NCI-H2196 (cell line): ENCODE measurements at regions not wholly inside any gene's neighbourhood (a gene's known extent, or its start where the extent isn't known, plus 50 kb on each side); places are given as distances from the start of the nearest gene placed in this dataset.
"Not testable (repeated sequence)": the region's sequence is repeated elsewhere in the genome, so short reads cannot be mapped to it uniquely, and the experiment has no call there.

Source experiments
- DNase-seq: peaks from one replicate; lab custom pipeline; 2025; ENCODE audit not compliant: unreplicated experiment; lab: John Stamatoyannopoulos, UW

DNA sequence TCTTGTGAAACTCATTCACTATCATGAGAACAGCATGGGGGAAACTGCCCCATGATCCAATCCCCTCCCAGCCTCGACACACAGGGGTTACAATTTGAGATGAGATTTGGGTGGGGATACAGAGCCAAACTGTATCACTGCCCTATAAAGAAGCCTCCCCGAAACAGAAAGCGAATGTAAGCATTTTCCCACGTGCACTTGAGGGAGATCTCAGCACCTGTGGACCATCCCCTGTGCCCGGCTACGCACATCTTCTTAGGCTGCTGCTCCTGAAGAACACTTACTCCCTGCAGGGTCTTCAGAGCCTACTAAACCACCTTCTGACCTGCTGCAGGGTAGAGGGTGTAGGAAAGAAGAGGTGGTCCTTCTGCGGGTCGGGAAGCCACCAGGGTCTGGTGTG lies 410.2 kb upstream of the IRX2 start:
- DNase-seq, result no peak

DNA sequence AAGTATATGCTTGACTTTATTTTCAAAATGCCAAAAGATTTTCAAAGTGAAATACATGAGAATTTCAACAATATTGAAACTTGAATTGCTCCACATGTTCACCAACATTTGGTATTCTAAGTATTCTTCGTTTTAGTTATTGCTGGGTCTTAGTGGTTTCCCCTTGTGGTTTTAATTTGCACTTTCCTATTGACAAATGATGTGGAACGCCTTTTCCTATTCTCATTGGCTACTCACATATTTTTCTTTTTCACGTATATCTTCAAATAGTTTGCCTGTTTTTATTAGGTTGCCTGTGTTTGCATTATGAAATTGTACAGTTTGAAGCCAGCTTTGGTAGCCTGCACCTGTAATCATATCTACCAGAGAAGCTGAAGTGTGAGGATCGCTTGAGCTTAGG lies 405.7 kb upstream of the IRX2 start:
- DNase-seq, result no peak

DNA sequence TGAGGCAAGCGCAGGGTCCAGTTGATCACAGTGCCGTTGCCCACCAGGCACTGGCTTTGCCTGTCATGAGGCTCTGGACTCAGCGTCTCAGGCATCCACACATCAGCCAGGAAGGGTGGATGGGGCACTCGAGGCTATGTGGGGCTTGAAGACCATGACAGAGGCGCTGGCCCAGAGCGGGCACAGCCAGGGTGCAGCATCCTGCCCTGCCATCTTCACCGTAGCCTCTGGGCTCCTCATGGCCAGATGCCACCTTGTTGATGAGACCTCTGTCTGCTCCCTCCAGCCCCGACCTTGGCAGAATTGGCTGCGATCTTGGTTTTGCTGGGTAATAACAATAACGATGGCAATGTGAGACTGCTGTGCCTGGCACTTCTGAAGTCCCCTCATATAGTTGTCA lies 404.2 kb upstream of the IRX2 start:
- no peak for DNase-seq

DNA sequence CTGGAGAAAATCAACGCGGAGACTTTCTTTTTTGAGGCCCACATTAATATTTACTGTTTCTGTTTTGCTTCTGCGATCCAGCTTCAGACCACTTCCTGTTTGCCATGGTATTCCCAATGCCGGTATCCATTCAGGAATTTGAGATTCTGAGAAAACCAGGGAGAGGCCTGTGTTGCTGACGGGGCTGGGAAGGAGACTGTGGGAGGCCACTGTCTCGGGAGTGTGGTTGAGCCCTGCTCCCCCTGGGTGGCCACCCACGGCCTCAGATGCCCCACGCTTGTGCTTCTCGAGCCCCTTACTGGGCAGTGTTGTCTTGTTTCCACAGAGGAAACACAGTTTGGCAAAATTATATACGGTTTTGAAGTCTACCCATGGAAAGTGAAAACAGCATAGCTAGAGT lies 403.6 kb upstream of the IRX2 start:
- DNase-seq, result no peak

DNA sequence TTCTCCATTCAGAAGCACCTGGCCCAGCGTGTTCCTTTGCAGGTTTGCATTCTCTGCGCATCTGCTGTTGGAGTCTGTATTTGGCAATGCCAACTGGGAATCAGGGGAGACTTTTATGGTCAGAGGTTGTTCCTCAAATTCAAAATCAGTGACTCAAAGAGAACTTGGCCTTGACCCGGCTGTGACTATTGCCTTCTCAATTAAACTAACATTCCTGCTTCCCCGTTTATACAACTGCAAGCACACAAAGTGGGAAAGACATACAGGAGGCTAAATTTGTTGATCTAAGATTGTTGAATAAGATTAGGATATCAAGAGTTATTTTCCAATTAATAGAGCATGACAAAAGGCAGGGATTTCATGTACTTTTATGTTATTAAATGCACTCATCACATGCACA lies 402.4 kb upstream of the IRX2 start:
- no peak for DNase-seq

DNA sequence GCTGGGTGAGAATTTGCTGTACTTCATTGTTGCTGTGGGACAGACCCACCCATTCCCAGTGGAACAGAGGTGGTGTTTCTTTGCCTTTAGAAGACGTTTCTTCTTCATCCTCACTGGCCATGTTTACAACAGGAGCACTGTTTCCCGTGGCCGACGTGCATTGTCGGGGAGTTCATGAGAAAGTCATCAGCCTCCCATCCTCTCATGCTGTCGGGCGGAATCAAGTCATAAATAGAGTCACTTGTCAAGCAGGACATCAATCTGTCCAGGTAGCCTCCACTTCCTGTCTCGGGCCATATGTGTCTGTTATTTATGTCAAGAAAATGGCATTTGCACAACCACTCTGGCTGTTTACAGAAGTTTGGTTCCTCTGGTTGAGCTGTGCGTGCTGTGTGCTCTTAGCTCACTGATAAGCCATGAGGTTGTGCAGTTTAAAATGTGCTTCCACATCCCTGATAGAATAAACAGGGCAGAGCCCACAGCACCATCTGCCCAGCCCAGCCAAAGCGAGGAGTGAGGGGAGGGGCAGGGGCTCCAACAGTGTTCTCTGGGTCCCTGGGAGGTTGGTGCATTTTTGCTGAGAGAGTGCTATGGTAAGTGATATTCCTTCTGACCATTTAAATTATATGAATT lies 401.9 kb upstream of the IRX2 start:
- DNase-seq, result no peak

DNA sequence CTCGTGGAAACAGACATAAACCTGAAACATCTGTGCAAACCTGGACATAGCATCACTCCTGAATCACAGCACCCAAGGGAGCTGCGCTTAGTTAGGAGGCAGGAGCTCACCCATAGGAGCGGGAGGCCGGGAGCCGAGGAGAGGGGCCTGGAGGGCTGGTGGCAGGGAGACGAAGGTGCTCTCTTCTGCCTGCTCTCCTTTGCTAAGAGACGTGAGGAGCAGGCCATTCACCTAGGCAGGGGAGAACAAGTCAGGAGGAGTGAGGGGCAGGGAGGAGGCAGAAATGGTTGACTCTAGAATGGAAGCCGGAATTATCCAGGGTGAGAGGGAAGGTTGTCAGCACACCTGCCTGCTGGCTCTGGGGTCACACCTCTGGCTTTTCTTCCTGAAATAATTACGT lies 398.4 kb upstream of the IRX2 start:
- no peak for DNase-seq

DNA sequence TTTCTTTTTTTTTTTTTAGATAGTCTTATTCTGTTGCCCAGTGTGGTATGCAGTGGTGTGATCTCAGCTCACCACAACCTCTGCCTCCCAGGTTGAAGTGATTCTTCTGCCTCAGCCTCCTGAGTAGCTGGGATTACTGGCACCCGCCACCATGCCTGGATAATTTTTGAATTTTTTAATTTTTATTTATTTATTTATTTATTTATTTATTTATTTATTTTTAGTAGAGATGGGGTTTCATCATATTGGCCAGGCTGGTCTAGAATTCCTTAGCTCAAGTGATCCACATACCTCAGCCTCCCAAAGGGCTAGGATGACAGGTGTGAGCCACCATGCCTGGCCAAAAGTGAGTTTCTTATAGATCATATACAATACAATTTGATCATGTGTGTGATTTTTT lies 395.9 kb upstream of the IRX2 start:
- not testable (repeated sequence) for DNase-seq

DNA sequence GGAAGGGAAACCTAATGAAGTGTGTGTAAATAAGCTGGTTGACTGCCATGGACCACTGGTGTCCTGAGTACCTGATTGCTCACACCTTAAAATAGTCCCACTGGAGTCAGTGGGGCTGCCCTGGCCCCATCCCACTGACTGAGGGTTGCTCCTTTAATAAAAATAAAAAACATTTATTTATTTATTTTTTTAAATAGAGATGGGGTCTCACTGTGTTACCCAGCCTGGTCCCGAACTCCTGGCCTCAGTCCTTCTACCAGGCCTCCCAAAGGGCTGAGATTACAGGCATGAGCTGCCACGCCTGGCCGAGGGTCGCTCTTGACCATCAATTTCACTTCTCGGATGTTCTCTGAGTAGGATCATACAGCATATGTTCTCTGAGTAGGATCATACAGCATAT lies 394.2 kb upstream of the IRX2 start:
- no peak for DNase-seq

DNA sequence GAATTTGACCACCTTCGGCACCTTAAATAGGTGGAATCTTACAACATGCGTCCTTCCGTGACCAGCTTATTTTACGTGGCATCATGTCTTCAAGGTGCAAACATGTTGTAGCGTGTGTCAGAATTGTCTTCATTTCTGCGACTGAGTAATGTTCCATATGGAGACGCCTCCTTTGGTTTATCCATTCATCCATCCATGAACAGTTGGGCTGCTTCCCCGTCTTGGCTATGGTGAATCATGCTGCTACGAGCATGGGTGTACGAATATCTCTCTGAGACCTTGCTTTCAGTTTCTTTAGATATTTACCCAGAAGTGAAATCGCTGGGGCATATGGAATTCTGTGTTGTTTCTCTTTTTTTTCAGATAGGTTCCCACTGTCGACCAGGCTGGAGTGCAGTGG lies 391.9 kb upstream of the IRX2 start:
- no peak for DNase-seq

DNA sequence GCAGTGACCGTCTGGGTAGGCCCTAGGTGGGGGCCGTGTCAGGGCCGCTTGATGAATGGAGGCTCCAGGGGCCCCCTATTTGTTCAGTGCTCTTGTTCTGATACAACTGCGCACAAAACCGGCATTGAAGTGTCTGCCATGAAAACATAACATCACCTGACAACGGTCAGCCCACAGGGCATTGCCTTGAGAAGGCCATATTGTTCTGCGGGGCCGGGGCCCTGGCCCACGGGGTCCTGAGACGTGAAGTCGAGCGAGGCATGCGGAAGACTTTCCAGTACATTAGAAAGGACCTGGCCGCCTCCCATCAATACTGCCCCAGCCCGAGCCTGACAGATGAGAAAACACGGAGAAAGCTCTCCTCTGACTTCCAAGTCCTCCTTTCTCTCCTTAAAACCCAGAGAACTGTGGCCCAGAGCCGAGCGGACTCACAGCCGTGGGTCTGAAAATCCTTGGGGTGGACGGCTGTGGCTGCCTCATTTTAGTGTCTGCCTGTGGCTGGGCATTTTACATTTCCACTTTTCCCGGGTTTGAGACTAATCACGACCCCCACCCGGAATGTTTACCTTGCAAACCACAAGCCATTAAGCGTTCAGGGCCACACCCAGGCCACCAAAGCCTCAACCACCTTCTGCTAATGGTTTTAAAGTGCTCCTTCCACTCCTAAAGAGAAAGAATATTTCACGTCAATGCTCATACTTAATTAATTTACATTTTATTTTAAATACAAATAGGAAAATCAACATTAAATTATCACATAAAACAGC lies 391.0 kb upstream of the IRX2 start:
- no peak for DNase-seq

DNA sequence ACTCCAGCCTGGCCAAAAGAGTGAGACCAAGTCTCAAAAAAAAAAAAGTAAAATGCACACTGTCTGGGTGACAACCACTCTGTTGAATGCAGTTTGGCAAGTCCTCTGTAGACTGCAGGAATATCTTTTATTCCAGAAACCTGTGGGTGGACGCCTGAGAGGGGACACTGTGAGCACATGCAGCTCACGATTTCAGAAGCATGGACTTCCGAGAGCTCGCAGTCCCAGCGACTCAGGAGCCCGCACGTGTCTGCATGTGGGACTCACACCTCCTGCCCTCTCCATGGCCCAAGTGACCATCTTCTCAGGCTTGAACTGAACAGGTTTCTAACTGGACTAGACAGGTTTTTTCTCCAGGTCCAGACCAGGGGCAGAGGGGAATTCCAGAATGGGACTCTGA lies 388.6 kb upstream of the IRX2 start:
- no peak for DNase-seq

DNA sequence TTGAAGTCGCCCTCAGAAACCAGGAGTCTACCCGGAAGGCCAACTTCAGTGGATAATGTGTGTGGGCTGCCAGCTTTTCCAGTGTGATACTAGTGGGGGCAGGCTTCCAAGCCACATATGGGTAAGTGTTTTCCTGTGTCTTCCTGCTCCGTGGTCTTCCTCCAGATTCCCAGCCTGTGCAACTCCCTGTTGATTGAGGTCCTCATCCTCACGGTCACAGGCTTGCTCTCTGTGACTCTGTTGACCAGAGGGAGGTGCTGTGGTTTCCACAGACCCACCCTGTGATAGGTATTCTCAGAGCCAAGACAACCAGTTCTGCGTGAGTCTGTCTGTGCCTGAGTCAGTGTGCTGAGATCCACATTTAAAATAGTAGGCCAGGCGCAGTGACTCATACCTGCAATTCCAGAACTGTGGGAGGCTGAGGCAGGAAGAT lies 388.0 kb upstream of the IRX2 start:
- no peak for DNase-seq

DNA sequence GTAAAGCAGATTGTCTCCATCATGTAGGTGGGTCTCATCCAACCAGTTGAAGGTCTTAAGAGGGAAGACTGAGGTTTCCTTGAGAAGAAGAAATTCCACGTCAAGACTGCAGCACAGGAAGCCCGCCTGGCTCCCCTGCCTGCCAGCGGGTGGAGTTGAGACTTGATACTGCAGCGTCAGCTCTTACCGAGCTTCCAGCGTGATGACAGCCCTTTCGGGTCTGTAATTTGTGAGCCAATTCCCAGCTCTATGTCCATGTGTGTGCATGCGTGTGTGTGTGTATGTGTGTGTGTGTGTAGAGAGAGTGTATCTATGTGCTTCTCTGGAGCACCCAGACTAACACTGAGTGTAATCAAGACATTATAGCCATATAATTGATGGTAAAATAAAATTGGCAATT lies 379.7 kb upstream of the IRX2 start:
- DNase-seq, result no peak

DNA sequence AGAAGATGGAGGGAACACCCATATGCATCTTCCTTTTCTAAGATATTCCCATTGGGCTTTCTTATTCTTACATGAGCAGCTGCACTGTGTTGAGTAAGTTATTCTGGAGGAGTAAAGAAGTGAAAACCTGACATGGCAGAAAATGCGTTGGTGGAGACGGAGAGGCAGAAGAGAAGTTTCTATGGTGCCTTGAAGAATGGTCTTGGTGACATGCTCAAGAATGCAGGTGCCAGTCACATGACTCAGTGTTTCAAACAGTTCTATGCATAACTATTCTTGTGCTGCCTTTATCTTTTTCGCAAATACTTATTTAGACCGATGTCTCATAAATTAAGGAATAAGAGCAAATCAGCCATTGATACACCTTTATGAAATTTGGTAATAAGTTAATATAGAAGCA lies 377.8 kb upstream of the IRX2 start:
- no peak for DNase-seq

DNA sequence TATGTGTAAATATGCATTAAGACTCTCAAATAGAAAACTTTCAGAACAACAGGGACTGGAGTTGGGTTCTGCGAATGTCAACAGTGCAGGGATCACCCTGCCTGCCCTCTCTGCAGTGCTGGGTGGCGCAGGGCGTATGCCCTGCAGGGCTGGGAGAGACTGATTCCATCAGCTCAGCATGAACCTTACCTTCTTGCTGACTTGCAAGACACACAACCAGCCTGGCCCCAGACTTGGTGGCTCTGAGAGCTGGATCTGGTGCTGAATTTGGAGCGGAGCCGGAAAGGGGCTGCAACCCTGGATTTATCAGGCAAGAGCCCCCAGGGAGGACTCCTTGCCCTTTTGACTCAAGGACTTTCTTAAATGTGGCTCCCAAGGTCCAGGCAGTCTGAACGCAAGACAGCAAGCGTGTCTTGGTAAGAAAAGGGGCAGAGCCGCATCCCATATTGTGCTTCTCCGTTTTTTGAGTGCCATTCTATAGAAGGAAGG lies 376.0 kb upstream of the IRX2 start:
- no peak for DNase-seq

DNA sequence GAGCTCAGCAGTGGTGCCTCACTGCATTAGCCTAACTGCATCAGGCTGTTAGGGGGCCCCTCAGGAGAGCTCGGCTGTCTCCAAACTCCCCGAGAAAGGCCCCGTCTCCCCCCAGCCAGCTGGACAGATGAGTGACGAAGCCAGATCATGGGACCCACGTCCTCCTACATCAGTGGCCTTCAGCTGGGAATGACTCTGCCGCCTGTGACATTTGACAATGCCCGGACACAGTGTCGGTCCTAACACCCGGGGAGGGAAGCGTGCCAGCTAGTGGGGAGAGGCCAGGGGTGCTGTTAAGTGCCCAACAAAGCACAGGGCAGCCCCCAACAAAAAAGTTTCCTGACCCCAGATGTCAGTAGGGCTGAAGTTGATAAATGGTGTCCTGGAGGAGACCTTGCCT lies 375.2 kb upstream of the IRX2 start:
- no peak for DNase-seq

DNA sequence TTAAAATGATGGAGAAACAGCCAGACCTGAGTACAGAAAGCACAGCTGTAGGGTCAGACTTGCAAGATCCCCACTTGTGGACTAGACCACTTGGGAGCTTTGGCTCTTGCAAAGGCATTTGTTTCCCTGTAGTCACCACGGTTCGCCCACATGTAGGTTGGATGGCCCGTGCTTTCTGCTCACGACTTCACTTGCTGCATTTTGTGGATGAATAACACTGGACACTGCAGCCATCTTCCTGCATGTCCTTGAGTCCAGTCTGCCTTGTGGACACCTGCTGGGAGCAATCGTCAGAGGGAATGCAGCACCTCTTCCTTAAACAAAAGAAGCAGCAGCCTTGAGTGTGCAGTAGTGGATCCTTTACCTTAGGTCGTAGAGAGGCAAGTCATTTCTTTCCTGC lies 372.9 kb upstream of the IRX2 start:
- DNase-seq, result no peak

DNA sequence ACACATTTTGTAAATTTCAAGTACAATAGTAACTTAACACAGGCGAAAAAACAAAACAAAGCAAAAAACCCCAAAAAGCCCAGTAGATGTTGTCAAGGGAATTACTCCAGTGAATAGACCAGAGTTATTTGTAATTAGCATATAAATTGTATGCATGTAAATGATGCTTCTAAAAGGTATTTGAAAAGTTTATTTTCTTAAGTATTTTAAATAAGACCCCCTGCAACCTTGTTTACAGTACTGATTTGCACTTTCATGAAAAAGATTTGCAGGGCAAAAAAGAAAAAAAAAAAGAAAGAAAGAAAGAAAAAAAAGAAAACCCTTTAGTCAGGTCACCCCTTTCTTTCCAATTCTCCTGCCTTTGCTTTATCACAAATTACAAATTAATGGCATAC lies 372.3 kb upstream of the IRX2 start:
- DNase-seq, result no peak

DNA sequence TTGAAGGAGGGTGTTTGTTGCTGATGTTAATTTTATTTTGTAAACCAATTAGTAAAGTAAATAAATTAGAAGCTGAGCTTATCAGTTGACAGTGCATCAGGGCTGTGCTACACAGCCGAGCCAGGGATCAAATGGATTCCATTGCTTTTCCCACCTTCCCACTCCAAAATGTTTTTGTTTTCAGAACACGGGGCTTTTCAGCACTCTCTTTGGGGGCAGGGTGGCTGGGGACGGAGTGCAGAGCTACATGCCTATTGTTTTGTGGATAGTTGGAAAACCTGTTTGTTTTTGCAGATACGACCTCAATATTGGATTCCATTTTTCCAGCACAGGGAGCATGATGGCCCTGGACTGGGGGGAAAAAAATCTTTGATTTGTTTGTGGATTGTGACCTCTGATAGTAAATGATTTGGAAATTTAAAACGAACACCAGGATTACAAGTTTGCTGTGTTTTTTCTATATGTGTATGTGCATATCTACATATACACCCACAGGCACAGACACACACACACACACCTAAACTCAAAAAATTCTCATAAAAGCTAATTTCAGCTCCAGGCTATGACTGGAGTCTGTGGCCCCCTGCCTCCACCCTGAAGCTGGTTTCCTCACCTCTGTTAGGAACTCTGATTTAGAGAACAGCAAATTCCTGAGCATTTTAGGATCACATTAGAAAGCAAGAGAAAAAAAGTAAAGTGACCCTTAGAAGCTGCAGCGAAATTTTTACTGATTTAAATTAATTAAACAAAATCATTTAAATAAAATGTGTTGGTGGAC lies 371.7 kb upstream of the IRX2 start:
- no peak for DNase-seq

DNA sequence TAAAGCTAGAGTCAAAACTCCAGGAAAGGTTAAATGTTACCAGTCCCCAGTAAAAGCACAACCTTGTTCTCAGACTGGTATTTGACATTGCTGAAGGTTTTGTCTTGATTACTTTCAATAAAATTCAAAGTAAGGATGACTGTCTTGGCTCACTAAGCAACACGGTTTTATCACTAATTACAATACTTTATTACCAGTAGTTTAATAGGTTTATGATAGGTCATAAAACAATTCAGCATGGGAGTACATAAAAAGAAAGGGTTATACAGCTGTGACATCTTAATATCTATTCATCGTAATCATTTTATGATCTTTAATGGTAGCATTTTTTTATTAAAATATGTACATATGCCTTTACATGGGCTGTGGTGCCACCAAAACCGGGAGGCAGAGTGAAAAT lies 370.7 kb upstream of the IRX2 start:
- no peak for DNase-seq

DNA sequence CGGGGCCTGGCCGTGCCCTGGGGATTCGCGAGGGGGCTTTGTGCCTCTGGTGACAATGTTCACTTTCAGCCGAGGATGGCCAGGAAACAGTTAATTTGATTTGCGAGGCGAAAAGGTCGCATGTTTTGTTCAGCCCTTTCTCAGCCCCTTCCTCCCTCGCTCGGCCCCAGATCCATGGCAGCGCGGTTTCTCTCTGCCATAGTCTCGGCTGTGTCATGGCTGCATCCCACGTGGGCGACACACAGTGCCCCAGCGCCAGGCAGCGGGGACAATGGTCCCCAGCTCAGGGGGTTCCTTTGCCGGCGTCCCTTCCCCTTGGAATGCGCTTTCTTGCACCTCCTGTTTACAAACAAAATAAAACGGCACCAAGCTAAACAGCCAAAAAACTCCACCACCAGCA lies 370.3 kb upstream of the IRX2 start:
- no peak for DNase-seq
